Testis (tissue), 2 donors: ENCODE measurements at regions not wholly inside any gene's neighbourhood (a gene's known extent, or its start where the extent isn't known, plus 50 kb on each side); places are given as distances from the start of the nearest gene placed in this dataset.

ENCODE experiments used
- DNase-seq: peaks from one replicate; pipeline ENCODE4 v3.0.0-alpha.2; 2019
- H3K27ac ChIP-seq, 2 donors: fragments of 200-600 bp; sonication (generic); one replicate each; pipeline ENCODE4 v1.5.1; 2019
- H3K27me3 ChIP-seq: fragments of 200-600 bp; sonication (generic); one replicate; pipeline ENCODE4 v1.5.1; 2019
- H3K36me3 ChIP-seq: fragments of 200-600 bp; sonication (generic); one replicate; pipeline ENCODE4 v1.5.1; 2017; ENCODE audit warnings: low read depth; ENCODE audit errors: missing control alignments
- H3K4me1 ChIP-seq: fragments of 200-600 bp; sonication (generic); one replicate; pipeline ENCODE4 v1.5.1; 2019
- H3K4me3 ChIP-seq, 2 donors: fragments of 200-600 bp; sonication (generic); one replicate each; pipeline ENCODE4 v1.5.1; 2017 to 2019
- H3K9me3 ChIP-seq: fragments of 200-600 bp; sonication (generic); one replicate; pipeline ENCODE4 v1.5.1; 2017
- CTCF ChIP-seq, 3 experiments: fragments of 450-650 bp in 2 of 3; fragments of 200-600 bp in 1 of 3; sonication (generic) in 1 of 3; IDR thresholded peaks; one replicate each; pipeline ENCODE4 v1.5.1; 2016 to 2019; ENCODE audit warnings: antibody characterized with exemption in 3 of 3, mild to moderate bottlenecking in 2 of 3, moderate library complexity in 1 of 3
- POLR2A ChIP-seq: fragments of 450-650 bp; IDR thresholded peaks from one replicate; pipeline ENCODE4 v1.6.1; 2017; ENCODE audit warnings: antibody characterized with exemption, mild to moderate bottlenecking, moderate library complexity
- WGBS, 2 donors: methylation state at CpG; one replicate each; pipeline ENCODE4 v1.1.5; 2018; 5-methylcytosine and 5-hydroxymethylcytosine counted together
- intact Hi-C: fragments of 100-400 bp; cut with DNase I; formaldehyde crosslinking; loops from one replicate; pipeline ENCODE4 v1.15.1; 2023; ENCODE audit warnings: low total_unique reads

- 69 to 73% methylated on average over 8 of the region's 8 CpGs for WGBS, 2 donors
- no peak for DNase-seq
- TF ChIP-seq POLR2A: no peak
- no peak for TF ChIP-seq CTCF (IDR thresholded peaks at IDR 0.05)
- intact Hi-C loops: no loop called here
- H3K27me3 ChIP-seq: no peaks in the 10 kb centered on the region
- no peaks in the 10 kb centered on the region for H3K9me3 ChIP-seq
- no peaks in the 10 kb centered on the region for H3K4me1 ChIP-seq
- H3K36me3 ChIP-seq: no peaks in the 10 kb centered on the region
- H3K4me3 ChIP-seq: no peak overlapping the region
- no peak overlapping the region for H3K27ac ChIP-seq
These were observed 102.6 kb downstream of the ADSS2 start for GRCh38 chr1:244349103-244349531.

GRCh38 chr1:244349581-244350001 is 102.1 kb downstream of the ADSS2 start:
- H3K9me3 ChIP-seq: no peaks in the 10 kb centered on the region
- no peak for DNase-seq
- H3K36me3 ChIP-seq: no peaks in the 10 kb centered on the region
- intact Hi-C loops: no loop called here
- WGBS, 2 donors: 54 to 55% methylated on average over 8 of the region's 8 CpGs
- H3K27me3 ChIP-seq: no peaks in the 10 kb centered on the region
- no peak overlapping the region for H3K27ac ChIP-seq
- no peaks in the 10 kb centered on the region for H3K4me1 ChIP-seq
- no peak overlapping the region for H3K4me3 ChIP-seq
- TF ChIP-seq CTCF (IDR thresholded peaks at IDR 0.05): no peak
- no peak for TF ChIP-seq POLR2A

GRCh38 chr1:244350027-244350426 is 101.7 kb downstream of the ADSS2 start:
- Histone ChIP-seq H3K4me1 (no peaks in the 10 kb centered on the region), H3K36me3 (no peaks in the 10 kb centered on the region), H3K4me3 (no peak overlapping the region), H3K27ac (no peak overlapping the region), H3K27me3 (no peaks in the 10 kb centered on the region), H3K9me3 (no peaks in the 10 kb centered on the region)
- 62 to 72% methylated on average over 6 of the region's 6 CpGs for WGBS, 2 donors
- no peak for DNase-seq
- intact Hi-C loops: no loop called here
- TF ChIP-seq POLR2A: no peak

- H3K4me3 ChIP-seq: no peak overlapping the region
- no peak for TF ChIP-seq POLR2A
- TF ChIP-seq CTCF (IDR thresholded peaks at IDR 0.05): no peak
- intact Hi-C loops: no loop called here
- DNase-seq: no peak
- H3K4me1 ChIP-seq: no peaks in the 10 kb centered on the region
- no peaks in the 10 kb centered on the region for H3K36me3 ChIP-seq
- no peaks in the 10 kb centered on the region for H3K27me3 ChIP-seq
- no peaks in the 10 kb centered on the region for H3K9me3 ChIP-seq
- 88 to 89% methylated on average over 6 to 7 of the region's 7 CpGs for WGBS, 2 donors
- H3K27ac ChIP-seq: no peak overlapping the region
These were observed 99.4 kb downstream of the ADSS2 start for GRCh38 chr1:244352156-244352830.

- no peaks in the 10 kb centered on the region for H3K4me1 ChIP-seq
- H3K27me3 ChIP-seq: no peaks in the 10 kb centered on the region
- 47 to 55% methylated on average over 7 of the region's 7 CpGs for WGBS, 2 donors
- H3K4me3 ChIP-seq: no peak overlapping the region
- H3K36me3 ChIP-seq: no peaks in the 10 kb centered on the region
- no peaks in the 10 kb centered on the region for H3K9me3 ChIP-seq
- intact Hi-C loops: no loop called here
- no peak for DNase-seq
- no peak for TF ChIP-seq POLR2A
- no peak for TF ChIP-seq CTCF (IDR thresholded peaks at IDR 0.05)
- H3K27ac ChIP-seq: no peak overlapping the region
These were observed 98.1 kb downstream of the ADSS2 start for GRCh38 chr1:244353551-244354091.
